ENCODE measurements at regions not wholly inside any gene's neighbourhood (a gene's known extent, or its start where the extent isn't known, plus 50 kb on each side); places are given as distances from the start of the nearest gene placed in this dataset.

DNA sequence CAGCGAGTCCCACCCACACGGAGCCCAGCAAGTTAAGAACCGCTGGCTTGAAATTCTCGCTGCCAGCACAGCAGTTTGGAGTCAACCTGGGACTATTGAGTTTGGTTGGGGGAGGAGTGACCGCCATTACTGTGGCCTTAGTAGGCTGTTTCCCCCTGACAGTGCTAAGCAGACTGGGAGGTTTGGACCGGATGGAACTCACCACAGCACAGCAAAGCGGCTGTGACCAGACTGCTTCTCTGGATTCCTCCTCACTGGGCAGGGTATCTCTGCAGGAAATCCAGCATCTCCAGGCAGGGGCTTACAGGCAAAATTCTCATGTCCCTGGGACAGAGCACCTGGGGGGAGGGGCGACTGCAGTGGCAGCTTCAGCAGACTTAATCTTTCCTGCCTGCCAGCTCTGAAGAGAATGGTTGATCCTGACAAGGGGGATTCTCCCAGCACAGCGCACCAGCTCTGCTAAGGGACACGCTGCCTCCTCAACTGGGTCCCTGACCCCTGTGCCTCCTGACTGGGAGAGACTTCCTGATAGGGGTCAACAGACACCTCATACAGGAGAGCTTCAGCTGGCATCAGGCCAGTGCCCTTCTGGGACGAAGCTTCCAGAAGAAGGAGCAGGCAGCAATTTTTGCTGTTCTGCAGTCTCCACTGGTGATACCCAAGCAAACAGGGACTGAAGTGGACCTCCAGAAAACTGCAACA is 425.4 kb downstream of the NYAP2 start:
- Histone ChIP-seq H3K27me3 (ENCODE audit: control insufficient read depth, insufficient read depth, low read length) (no peaks in the 10 kb centered on the region), H3K9me3 (ENCODE audit: control insufficient read depth, insufficient read depth, low read depth, low read length) (no peaks in the 10 kb centered on the region), H3K4me3 (ENCODE audit: low read depth in 2 of 2, low read length in 2 of 2) (no peak overlapping the region), H3K36me3 (ENCODE audit: control insufficient read depth, insufficient read depth, low read length) (no peaks in the 10 kb centered on the region), H3K4me1 (ENCODE audit: control insufficient read depth, insufficient read depth, low read length) (no peaks in the 10 kb centered on the region), H3K27ac (ENCODE audit: low read length) (no peak overlapping the region)
- no peak for TF ChIP-seq CTCF (IDR thresholded peaks at IDR 0.05)
- no peak for TF ChIP-seq SIN3A (IDR thresholded peaks at IDR 0.05; ENCODE audit: borderline replicate concordance, insufficient read depth, low read depth, low read length)
- no peak for TF ChIP-seq REST (IDR thresholded peaks at IDR 0.05; ENCODE audit: insufficient read depth in 1 of 2, low read depth in 2 of 2, low read length in 1 of 2)
- TF ChIP-seq POLR2AphosphoS5 (IDR thresholded peaks at IDR 0.05; ENCODE audit: low read depth, low read length): no peak
- DNase-seq (ENCODE audit: low read depth, low spot score) (no peak), ATAC-seq (no peak)
- CTCF ChIA-PET: no interaction called here
- in situ Hi-C loops (cut with HindIII; ENCODE audit: low pct_unique_long_range_greater_than_20kb, low sequenced_read_pairs): no loop called here
- POLR2A ChIA-PET: no interaction called here
- intact Hi-C loops (cut with micrococcal nuclease; ENCODE audit: unreplicated experiment): no loop called here
- BruUV-seq (replicated peaks): no TSS peak

DNA sequence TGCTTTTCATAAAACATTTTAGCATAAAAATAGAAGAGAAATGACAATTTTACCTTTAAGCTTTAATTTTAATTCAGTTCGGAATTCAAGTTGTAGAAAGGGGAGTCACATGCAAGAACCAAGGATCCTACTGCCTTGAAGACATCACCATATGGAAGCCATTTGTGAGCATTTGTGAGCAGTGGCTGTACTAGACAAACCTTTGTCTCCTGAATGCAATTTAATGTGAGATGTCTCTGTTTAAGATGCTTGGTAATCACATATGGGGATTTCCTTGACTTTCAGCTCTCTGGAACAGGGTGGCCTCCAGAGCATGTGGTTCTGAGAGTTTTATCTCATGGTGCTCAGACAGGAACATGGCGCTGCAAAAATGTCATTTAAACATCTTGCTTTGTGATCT is 421.8 kb downstream of the NYAP2 start:
- intact Hi-C loops (cut with micrococcal nuclease; ENCODE audit: unreplicated experiment) (no loop called here), in situ Hi-C loops (cut with HindIII; ENCODE audit: low pct_unique_long_range_greater_than_20kb, low sequenced_read_pairs) (no loop called here)
- no peak overlapping the region for H3K27ac ChIP-seq (ENCODE audit: low read length)
- TF ChIP-seq SIN3A (IDR thresholded peaks at IDR 0.05; ENCODE audit: borderline replicate concordance, insufficient read depth, low read depth, low read length) (no peak), POLR2AphosphoS5 (IDR thresholded peaks at IDR 0.05; ENCODE audit: low read depth, low read length) (no peak), REST (IDR thresholded peaks at IDR 0.05; ENCODE audit: insufficient read depth in 1 of 2, low read depth in 2 of 2, low read length in 1 of 2) (no peak), CTCF (IDR thresholded peaks at IDR 0.05) (no peak)
- H3K9me3 ChIP-seq (ENCODE audit: control insufficient read depth, insufficient read depth, low read depth, low read length): no peaks in the 10 kb centered on the region
- POLR2A ChIA-PET: no interaction called here
- no peak overlapping the region for H3K4me3 ChIP-seq (ENCODE audit: low read depth in 2 of 2, low read length in 2 of 2)
- H3K36me3 ChIP-seq (ENCODE audit: control insufficient read depth, insufficient read depth, low read length): no peaks in the 10 kb centered on the region
- no peaks in the 10 kb centered on the region for H3K4me1 ChIP-seq (ENCODE audit: control insufficient read depth, insufficient read depth, low read length)
- DNase-seq (ENCODE audit: low read depth, low spot score) (no peak), ATAC-seq (no peak)
- no TSS peak for BruUV-seq (replicated peaks)
- H3K27me3 ChIP-seq (ENCODE audit: control insufficient read depth, insufficient read depth, low read length): no peaks in the 10 kb centered on the region
- CTCF ChIA-PET: interaction anchor here (0.7 kb wide), 1 partner anchor 1045 kb away, joined by 3 read pairs; no protein-coding TSS in a partner anchor

All from Panc1 (cell line).